Hematopoietic multipotent progenitor cell treated with erythropoietin and hydrocortisone succinate and interleukin-3 and kit ligand, for 17 days (in vitro differentiated cells): ENCODE measurements at regions not wholly inside any gene's neighbourhood (a gene's known extent, or its start where the extent isn't known, plus 50 kb on each side); places are given as distances from the start of the nearest gene placed in this dataset.
"Not testable (repeated sequence)": the region's sequence is repeated elsewhere in the genome, so short reads cannot be mapped to it uniquely, and the experiment has no call there.

ENCODE experiments used
- DNase-seq: peaks from one replicate; pipeline ENCODE4 v3.0.0-alpha.2; 2015; ENCODE audit warnings: low spot score

- DNase-seq: no peak
Observed at GRCh38 chr10:9038146-9038714, 983.7 kb downstream of the GATA3 start.

- no peak for DNase-seq
Observed at GRCh38 chr10:9043466-9043865, 989.0 kb downstream of the GATA3 start.

- DNase-seq: no peak
Observed at GRCh38 chr10:9045311-9045710, 990.8 kb downstream of the GATA3 start.

- DNase-seq: no peak
Observed at GRCh38 chr10:9051328-9051974, 997.0 kb downstream of the GATA3 start.

- no peak for DNase-seq
Observed at GRCh38 chr10:9052767-9053166, 998.3 kb downstream of the GATA3 start.

- DNase-seq: no peak
Observed at GRCh38 chr10:9056521-9056920, 1002.0 kb downstream of the GATA3 start.

GRCh38 chr10:9057293-9057692 lies 1002.8 kb downstream of the GATA3 start:
- DNase-seq: not testable (repeated sequence)

GRCh38 chr10:9060314-9060713 lies 1005.8 kb downstream of the GATA3 start:
- no peak for DNase-seq

- no peak for DNase-seq
Observed at GRCh38 chr10:9061871-9062270, 1007.4 kb downstream of the GATA3 start.

GRCh38 chr10:9066152-9066551 lies 1011.7 kb downstream of the GATA3 start:
- DNase-seq: no peak

- DNase-seq: no peak
Observed at GRCh38 chr10:9068003-9068402, 1013.5 kb downstream of the GATA3 start.

- DNase-seq: no peak
Observed at GRCh38 chr10:9069136-9069535, 1014.6 kb downstream of the GATA3 start.

GRCh38 chr10:9075420-9075819 lies 1020.9 kb downstream of the GATA3 start:
- no peak for DNase-seq

GRCh38 chr10:9076066-9076465 lies 1021.6 kb downstream of the GATA3 start:
- no peak for DNase-seq

- DNase-seq: no peak
Observed at GRCh38 chr10:9081253-9081652, 1026.8 kb downstream of the GATA3 start.

- DNase-seq: no peak
Observed at GRCh38 chr10:9081961-9082360, 1027.5 kb downstream of the GATA3 start.

- no peak for DNase-seq
Observed at GRCh38 chr10:9091530-9092093, 1037.1 kb downstream of the GATA3 start.

GRCh38 chr10:9096288-9096687 lies 1041.8 kb downstream of the GATA3 start:
- no peak for DNase-seq

- DNase-seq: no peak
Observed at GRCh38 chr10:9097206-9097990, 1042.9 kb downstream of the GATA3 start.

- DNase-seq: no peak
Observed at GRCh38 chr10:9097991-9098306, 1043.5 kb downstream of the GATA3 start.

- no peak for DNase-seq
Observed at GRCh38 chr10:9102026-9102425, 1047.5 kb downstream of the GATA3 start.

GRCh38 chr10:9103301-9103700 lies 1048.8 kb downstream of the GATA3 start:
- DNase-seq: no peak

GRCh38 chr10:9111976-9112375 lies 1057.5 kb downstream of the GATA3 start:
- DNase-seq: no peak
